Nephron progenitor cell (in vitro differentiated cells): ENCODE measurements at regions not wholly inside any gene's neighbourhood (a gene's known extent, or its start where the extent isn't known, plus 50 kb on each side); places are given as distances from the start of the nearest gene placed in this dataset.

Source experiments
- DNase-seq: peaks from one replicate; pipeline ENCODE4 v3.0.0; 2021
- H3K27ac Mint-ChIP-seq: 2 replicates; pipeline ENCODE4 v1.8.0; 2021; ENCODE audit warnings: mild to moderate bottlenecking, moderate library complexity, mixed read lengths
- H3K27me3 Mint-ChIP-seq: 2 replicates; pipeline ENCODE4 v1.8.0; 2021; ENCODE audit warnings: mild to moderate bottlenecking, low read depth, mixed read lengths; ENCODE audit not compliant: poor library complexity
- H3K36me3 Mint-ChIP-seq: 2 replicates; pipeline ENCODE4 v1.8.0; 2021; ENCODE audit warnings: low read depth, mixed read lengths
- H3K4me1 Mint-ChIP-seq: 2 replicates; pipeline ENCODE4 v1.8.0; 2021; ENCODE audit warnings: mixed read lengths
- H3K4me3 Mint-ChIP-seq: 2 replicates; pipeline ENCODE4 v1.8.0; 2021; ENCODE audit warnings: mild to moderate bottlenecking, moderate library complexity, mixed read lengths
- H3K9me3 Mint-ChIP-seq: 2 replicates; pipeline ENCODE4 v1.8.0; 2021; ENCODE audit warnings: mild to moderate bottlenecking, moderate library complexity, mixed read lengths
- TF ChIP-seq, protein P1 (sequence below): fragments of 200-600 bp; sonication (generic); IDR thresholded peaks from 2 replicates; pipeline ENCODE4 v1.5.0; 2021; ENCODE audit warnings: antibody characterized with exemption

DNA sequence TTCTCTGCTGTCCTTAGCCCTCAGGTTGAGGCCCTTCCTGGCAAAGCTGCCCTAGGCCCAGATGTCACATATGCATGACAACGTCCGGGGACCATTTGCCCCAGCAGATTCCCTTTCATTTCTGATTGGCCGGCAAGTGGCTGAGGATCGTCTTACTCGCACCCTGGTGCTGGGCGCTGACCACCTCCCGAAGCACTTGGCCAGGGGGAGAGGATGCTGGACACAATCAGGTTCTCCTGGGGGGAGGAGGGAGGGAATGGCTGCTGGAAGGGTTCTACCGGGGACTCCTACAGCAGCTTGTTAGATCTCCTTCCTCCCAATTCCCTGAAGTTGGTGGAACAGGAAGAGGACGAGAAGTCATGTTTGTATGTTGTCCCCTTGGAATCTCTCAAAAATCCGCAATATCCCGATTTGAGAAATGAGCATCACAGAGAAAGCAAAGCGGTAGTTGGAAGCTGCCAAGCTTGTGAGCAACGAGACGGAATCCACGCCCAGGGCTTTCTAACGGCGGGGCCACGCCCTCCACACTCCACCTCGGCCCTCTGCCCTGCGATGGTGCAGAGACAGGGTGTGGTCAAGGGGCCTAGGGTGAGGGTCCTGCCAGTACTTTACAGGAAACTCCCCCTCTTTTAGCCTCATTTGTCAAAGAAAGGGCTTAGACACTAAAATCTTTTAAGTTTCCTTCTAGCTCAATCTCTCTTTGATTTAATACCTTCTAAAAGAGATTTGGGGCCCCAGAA is 61.8 kb upstream of the YWHAQ start:
- H3K9me3 Mint-ChIP-seq = no peaks in the 10 kb centered on the region
- DNase-seq = no peak
- TF ChIP-seq, protein P1, sequence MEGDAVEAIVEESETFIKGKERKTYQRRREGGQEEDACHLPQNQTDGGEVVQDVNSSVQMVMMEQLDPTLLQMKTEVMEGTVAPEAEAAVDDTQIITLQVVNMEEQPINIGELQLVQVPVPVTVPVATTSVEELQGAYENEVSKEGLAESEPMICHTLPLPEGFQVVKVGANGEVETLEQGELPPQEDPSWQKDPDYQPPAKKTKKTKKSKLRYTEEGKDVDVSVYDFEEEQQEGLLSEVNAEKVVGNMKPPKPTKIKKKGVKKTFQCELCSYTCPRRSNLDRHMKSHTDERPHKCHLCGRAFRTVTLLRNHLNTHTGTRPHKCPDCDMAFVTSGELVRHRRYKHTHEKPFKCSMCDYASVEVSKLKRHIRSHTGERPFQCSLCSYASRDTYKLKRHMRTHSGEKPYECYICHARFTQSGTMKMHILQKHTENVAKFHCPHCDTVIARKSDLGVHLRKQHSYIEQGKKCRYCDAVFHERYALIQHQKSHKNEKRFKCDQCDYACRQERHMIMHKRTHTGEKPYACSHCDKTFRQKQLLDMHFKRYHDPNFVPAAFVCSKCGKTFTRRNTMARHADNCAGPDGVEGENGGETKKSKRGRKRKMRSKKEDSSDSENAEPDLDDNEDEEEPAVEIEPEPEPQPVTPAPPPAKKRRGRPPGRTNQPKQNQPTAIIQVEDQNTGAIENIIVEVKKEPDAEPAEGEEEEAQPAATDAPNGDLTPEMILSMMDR = no peak
- H3K27ac Mint-ChIP-seq = no peak overlapping the region
- H3K27me3 Mint-ChIP-seq = peaks cover 8% of the 10 kb centered on the region
- H3K36me3 Mint-ChIP-seq = no peaks in the 10 kb centered on the region
- H3K4me1 Mint-ChIP-seq = peaks cover 22% of the 10 kb centered on the region
- H3K4me3 Mint-ChIP-seq = no peak overlapping the region

DNA sequence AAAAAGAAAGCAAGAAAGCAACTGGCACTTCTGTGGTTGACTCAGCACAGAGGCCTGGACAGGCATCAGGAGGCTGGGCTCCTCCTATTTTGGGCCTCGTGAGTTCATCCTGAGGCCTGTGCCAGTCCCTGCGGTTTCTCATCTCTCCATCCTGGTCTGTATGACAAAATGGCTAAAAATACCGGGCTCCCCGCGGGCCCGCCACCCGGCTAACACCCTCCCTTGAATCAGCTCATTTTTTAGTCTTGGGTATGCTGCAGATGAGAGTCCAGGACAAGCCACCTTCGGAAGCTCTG is 62.3 kb upstream of the YWHAQ start:
- H3K36me3 Mint-ChIP-seq = no peaks in the 10 kb centered on the region
- TF ChIP-seq, protein P1 = no peak
- no peak overlapping the region for H3K4me3 Mint-ChIP-seq
- no peak for DNase-seq
- no peak overlapping the region for H3K27ac Mint-ChIP-seq
- H3K4me1 Mint-ChIP-seq = peaks cover 22% of the 10 kb centered on the region
- no peaks in the 10 kb centered on the region for H3K9me3 Mint-ChIP-seq
- peaks cover 8% of the 10 kb centered on the region for H3K27me3 Mint-ChIP-seq

DNA sequence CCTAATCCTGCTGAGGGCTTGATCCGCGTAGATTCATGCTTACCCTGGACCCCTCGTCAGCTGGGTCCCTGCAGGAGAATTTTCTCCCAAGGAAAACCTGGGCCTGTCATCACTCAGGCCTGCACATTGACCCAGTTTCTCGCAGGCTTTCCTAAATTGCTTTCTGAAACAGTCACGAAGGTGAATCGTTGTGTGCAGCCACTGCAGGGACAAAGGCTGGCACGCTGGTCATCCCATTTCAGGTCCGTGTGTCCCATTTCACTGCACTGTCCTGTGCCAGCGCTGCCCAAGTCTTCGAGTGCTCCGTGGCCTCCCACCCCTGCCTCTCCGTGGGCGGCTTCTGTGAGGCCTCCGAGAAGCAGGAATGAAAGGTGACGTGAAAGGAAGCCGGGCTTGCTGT is 62.8 kb upstream of the YWHAQ start:
- DNase-seq = no peak
- TF ChIP-seq, protein P1 = no peak
- H3K4me1 Mint-ChIP-seq = peaks cover 22% of the 10 kb centered on the region
- peaks cover 11% of the 10 kb centered on the region for H3K27me3 Mint-ChIP-seq
- no peaks in the 10 kb centered on the region for H3K9me3 Mint-ChIP-seq
- no peaks in the 10 kb centered on the region for H3K36me3 Mint-ChIP-seq
- no peak overlapping the region for H3K27ac Mint-ChIP-seq
- no peak overlapping the region for H3K4me3 Mint-ChIP-seq

DNA sequence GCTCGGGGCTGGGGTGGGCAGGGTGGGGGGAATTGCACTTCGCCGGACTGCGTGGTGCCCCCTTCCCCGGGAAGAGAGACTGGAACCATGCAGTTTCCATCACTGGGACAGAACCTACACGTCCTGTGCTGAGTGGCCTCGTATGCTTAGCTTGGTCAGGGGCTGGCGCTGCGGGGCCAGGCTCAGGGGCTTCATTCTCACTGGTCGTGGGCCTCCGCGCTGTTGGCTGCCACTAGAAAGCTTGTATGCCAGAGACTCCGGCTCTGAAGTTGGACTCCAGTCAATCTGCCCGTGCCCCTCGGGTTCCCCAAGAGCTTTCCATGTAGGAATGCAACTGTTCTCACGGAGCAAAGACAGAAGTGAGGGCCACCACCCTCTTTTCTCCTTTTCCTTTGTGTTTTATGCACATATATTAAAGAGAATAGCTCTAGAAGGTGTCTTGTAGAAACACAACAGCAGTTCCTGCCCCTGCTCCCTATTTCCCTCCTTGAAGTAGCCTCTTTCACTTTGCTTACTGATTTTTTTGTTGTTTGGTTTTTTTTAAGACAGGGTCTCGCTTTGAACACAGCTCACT is 64.0 kb upstream of the YWHAQ start:
- Mint-ChIP-seq H3K27ac (peak overlapping the region; percentile 24), H3K4me1 (peaks cover 22% of the 10 kb centered on the region), H3K9me3 (no peaks in the 10 kb centered on the region), H3K4me3 (no peak overlapping the region), H3K36me3 (no peaks in the 10 kb centered on the region), H3K27me3 (peaks cover 11% of the 10 kb centered on the region)
- TF ChIP-seq, protein P1 = no peak
- DNase-seq = no peak

DNA sequence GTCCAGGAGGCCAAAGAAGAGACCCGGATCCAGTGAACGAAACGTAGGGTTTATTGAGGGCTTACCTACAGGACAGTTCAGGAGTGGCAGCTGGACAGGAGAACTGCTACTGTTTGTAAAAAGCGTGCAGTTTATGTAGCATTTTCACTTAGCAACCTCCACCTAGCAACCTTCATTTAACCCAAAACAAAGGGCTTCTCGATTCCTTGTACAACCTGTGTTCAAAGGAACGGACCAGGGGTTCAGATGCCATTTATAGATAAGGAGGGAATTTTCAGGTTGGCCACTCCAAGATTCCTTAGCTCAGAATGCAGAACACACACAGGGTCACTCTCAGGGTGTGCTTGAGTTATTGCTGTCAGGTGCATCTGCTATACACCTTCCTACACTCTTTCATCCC is 65.1 kb upstream of the YWHAQ start:
- peaks cover 11% of the 10 kb centered on the region for H3K4me1 Mint-ChIP-seq
- H3K27me3 Mint-ChIP-seq = peaks cover 8% of the 10 kb centered on the region
- H3K27ac Mint-ChIP-seq = no peak overlapping the region
- no peaks in the 10 kb centered on the region for H3K9me3 Mint-ChIP-seq
- H3K4me3 Mint-ChIP-seq = no peak overlapping the region
- H3K36me3 Mint-ChIP-seq = no peaks in the 10 kb centered on the region
- TF ChIP-seq, protein P1 = no peak
- DNase-seq = no peak

DNA sequence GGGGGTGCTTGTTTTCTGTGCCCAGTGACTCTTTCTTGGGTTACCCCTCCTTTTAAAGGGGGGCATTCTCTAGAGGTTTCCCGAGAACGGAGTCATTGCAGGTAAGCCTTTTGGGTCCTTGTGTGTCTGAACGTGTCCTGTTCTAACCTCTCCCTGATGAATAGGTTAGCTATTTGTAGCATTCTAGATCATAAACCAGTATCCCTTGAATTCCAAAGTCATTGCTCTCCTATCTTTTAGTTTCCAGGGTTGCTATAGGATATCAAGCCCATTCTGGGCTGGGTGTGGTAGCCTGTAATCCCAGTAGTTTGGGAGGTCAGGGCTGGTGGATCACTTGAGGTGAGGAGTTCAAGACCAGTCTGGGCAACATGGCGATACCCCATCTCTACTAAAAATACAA is 65.9 kb upstream of the YWHAQ start:
- Mint-ChIP-seq H3K27me3 (peaks cover 8% of the 10 kb centered on the region), H3K9me3 (peaks cover 5% of the 10 kb centered on the region), H3K27ac (no peak overlapping the region), H3K4me1 (peaks cover 11% of the 10 kb centered on the region), H3K36me3 (no peaks in the 10 kb centered on the region), H3K4me3 (no peak overlapping the region)
- TF ChIP-seq, protein P1 = no peak
- DNase-seq = no peak
